Nephron progenitor cell (in vitro differentiated cells): ENCODE measurements at regions not wholly inside any gene's neighbourhood (a gene's known extent, or its start where the extent isn't known, plus 50 kb on each side); places are given as distances from the start of the nearest gene placed in this dataset.
A peak's percentile ranks its signal among the peaks of the same experiment; 100 is the strongest.

Experiments
- DNase-seq: peaks from one replicate; pipeline ENCODE4 v3.0.0; 2021
- H3K27ac Mint-ChIP-seq: 2 replicates; pipeline ENCODE4 v1.8.0; 2021; ENCODE audit warnings: mild to moderate bottlenecking, moderate library complexity, mixed read lengths
- H3K27me3 Mint-ChIP-seq: 2 replicates; pipeline ENCODE4 v1.8.0; 2021; ENCODE audit warnings: mild to moderate bottlenecking, low read depth, mixed read lengths; ENCODE audit not compliant: poor library complexity
- H3K36me3 Mint-ChIP-seq: 2 replicates; pipeline ENCODE4 v1.8.0; 2021; ENCODE audit warnings: low read depth, mixed read lengths
- H3K4me1 Mint-ChIP-seq: 2 replicates; pipeline ENCODE4 v1.8.0; 2021; ENCODE audit warnings: mixed read lengths
- H3K4me3 Mint-ChIP-seq: 2 replicates; pipeline ENCODE4 v1.8.0; 2021; ENCODE audit warnings: mild to moderate bottlenecking, moderate library complexity, mixed read lengths
- H3K9me3 Mint-ChIP-seq: 2 replicates; pipeline ENCODE4 v1.8.0; 2021; ENCODE audit warnings: mild to moderate bottlenecking, moderate library complexity, mixed read lengths
- TF ChIP-seq, protein P1 (sequence below): fragments of 200-600 bp; sonication (generic); IDR thresholded peaks from 2 replicates; pipeline ENCODE4 v1.5.0; 2021; ENCODE audit warnings: antibody characterized with exemption

DNA sequence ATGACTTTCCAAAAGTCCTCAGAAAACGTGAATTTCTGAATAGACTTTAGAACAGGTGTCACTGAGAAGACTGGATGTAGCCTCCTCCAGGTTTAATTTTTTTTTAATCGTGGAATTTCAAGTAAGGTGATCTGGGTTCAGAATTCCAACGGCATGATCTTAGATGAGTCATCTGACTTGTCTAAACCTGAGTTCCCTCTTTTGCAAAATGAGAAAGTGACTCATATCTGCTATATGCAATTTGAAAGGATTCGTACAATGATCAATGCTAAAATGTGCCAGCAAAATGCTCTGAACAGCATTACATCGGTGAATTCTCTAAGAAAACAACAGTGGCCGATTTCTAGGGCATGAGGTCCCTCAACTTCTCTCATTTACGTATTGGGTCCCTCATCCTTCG is 69.1 kb upstream of the ZNF516 start:
- H3K36me3 Mint-ChIP-seq, result peaks cover 17% of the 10 kb centered on the region
- no peak overlapping the region for H3K27ac Mint-ChIP-seq
- no peak overlapping the region for H3K4me3 Mint-ChIP-seq
- DNase-seq, result no peak
- peaks cover 8% of the 10 kb centered on the region for H3K27me3 Mint-ChIP-seq
- TF ChIP-seq, protein P1, sequence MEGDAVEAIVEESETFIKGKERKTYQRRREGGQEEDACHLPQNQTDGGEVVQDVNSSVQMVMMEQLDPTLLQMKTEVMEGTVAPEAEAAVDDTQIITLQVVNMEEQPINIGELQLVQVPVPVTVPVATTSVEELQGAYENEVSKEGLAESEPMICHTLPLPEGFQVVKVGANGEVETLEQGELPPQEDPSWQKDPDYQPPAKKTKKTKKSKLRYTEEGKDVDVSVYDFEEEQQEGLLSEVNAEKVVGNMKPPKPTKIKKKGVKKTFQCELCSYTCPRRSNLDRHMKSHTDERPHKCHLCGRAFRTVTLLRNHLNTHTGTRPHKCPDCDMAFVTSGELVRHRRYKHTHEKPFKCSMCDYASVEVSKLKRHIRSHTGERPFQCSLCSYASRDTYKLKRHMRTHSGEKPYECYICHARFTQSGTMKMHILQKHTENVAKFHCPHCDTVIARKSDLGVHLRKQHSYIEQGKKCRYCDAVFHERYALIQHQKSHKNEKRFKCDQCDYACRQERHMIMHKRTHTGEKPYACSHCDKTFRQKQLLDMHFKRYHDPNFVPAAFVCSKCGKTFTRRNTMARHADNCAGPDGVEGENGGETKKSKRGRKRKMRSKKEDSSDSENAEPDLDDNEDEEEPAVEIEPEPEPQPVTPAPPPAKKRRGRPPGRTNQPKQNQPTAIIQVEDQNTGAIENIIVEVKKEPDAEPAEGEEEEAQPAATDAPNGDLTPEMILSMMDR, result no peak
- H3K4me1 Mint-ChIP-seq, result peaks cover 50% of the 10 kb centered on the region
- peaks cover 44% of the 10 kb centered on the region for H3K9me3 Mint-ChIP-seq

DNA sequence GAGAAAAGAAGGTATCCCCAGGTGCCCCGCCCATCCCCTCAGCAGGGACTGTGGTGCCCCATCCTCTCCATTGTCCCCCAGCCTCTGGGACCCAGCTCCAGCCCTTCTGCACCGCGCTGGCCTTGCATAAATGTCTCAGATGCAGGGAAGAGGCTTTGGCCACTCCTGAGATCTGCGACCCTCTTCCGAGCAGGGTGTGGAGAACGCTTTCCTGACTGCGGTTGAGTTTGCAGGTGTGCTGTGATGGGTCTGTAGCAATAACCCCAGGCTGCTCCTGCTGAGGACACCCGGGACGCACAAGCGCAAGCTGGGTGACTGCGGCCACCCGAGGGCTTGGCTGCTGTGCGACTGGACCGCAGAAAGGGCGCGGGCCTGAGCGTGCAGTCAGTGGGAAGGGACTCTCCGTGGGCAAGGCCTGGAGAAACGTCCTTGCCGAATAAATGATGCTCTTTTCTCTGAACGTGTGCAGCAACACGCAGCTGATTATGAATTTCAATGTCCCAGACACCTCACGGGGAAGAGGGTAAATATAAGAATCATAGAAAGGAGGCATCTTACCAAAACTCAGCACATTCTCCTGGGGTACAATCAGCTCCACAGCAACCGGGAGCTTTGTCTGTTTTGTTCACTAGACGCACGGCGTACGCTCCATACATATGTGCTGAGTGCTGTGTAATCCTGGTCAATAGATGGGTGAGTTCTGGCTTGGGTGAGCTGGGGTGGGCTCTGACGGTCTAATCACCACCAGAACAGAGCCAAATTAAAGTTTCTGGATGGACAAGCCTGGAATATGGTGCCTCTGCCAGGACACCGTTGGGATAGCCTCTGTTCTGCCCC is 67.5 kb upstream of the ZNF516 start:
- Mint-ChIP-seq H3K9me3 (peaks cover 52% of the 10 kb centered on the region), H3K36me3 (peaks cover 30% of the 10 kb centered on the region), H3K4me3 (no peak overlapping the region), H3K27ac (no peak overlapping the region), H3K27me3 (peaks cover 15% of the 10 kb centered on the region), H3K4me1 (peaks cover 42% of the 10 kb centered on the region)
- TF ChIP-seq, protein P1, result no peak
- DNase-seq, result no peak

DNA sequence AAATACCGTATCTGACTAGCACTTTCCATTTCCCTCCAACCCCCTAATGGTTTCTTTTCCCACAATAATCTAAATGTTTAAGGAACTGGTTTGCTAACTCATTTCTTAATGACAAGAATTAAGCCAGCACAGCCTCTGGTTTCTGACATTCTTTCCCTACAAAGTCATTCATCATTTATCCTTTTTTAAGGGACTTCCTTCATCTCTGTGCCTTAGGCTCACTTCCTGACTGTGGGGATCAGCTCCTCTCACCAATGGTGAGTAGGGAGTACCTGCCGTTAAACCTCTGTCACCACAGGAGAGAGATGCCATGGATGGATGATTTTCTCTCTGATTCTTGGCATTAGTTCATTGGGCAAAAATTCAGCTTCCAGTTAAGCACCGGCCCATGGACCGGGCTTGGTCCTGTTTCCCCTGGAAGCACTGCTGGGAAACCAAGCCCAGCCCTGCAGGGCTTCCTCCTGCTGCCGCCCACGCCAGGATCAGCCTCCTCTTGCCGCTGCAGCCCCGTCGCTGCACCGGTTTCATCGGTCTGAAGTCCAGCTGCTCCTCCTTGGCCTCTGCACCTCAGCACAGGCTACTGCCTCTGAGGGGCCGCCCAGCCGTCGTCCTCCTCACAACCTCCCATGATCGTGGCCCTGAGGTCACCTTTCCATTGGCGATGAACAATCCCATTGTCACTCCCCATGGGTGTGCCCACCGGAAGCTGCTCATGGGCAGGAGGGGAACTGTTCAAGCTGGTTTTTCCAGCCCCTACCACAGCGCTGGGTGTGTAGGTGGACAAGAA is 64.0 kb upstream of the ZNF516 start:
- TF ChIP-seq, protein P1, result no peak
- Mint-ChIP-seq H3K27ac (peak overlapping the region; percentile 51), H3K27me3 (peaks cover 11% of the 10 kb centered on the region), H3K36me3 (peaks cover 30% of the 10 kb centered on the region), H3K4me3 (no peak overlapping the region), H3K4me1 (peaks cover 13% of the 10 kb centered on the region), H3K9me3 (peaks cover 26% of the 10 kb centered on the region)
- no peak for DNase-seq

DNA sequence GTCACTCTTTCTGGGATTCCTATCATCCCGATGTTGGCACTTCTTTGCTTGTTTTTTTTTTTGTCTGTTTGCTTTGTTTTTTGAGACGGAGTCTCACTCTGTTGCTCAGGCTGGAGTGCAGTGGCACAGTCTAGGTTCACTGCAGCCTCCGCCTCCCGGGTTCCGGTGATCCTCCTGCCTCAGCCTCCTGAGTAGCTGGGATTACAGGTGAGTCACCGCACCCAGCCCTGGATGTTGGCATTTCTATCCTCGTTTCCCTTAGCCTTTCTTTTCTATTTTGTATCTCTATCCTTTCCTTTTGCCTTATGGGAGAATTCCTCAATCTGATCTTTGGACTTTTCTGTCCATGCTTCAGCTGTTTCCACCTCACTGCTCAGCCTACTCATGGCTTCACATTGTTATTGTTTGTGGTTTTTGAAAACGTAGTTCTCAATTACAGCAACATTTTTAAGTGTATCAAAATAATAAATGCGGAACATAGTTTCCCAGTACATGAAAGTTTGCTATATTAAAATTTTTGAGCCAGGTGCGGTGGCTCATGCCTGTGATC is 62.1 kb upstream of the ZNF516 start:
- no peak overlapping the region for H3K4me3 Mint-ChIP-seq
- H3K27ac Mint-ChIP-seq, result no peak overlapping the region
- TF ChIP-seq, protein P1, result no peak
- H3K27me3 Mint-ChIP-seq, result peaks cover 15% of the 10 kb centered on the region
- peaks cover 30% of the 10 kb centered on the region for H3K36me3 Mint-ChIP-seq
- no peak for DNase-seq
- H3K9me3 Mint-ChIP-seq, result peaks cover 12% of the 10 kb centered on the region
- peaks cover 13% of the 10 kb centered on the region for H3K4me1 Mint-ChIP-seq

DNA sequence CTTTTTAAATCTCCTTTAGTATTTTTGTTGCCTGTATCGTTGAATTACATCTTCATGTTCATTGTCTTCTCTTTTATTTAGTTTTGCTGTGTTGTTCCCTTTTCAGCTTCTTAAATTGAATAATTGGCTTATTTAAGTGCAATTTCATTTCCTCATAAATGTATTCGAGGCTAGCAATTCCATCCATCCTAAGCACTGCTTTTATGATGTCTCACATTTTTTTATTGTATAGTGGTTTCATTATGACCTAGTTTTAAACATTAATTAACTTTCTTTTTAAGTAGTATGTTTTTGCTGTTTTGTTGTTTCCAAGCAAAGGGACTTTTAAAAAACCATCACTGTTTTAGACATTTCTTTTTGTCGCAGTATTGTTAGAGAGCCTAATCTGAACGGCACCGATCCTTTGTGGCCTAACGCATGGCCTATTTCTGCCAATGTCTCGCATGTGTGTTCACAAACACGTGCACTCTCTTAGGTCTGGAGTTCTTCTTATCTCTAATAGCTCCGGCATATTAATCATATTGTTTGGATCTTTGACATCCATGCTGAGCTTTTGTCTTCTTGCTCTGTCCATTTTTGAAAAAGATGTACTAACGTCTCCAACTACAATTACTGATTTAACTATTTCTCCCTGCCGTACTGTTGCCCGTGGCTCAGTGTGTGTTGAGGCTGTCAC is 59.6 kb upstream of the ZNF516 start:
- no peak for DNase-seq
- H3K36me3 Mint-ChIP-seq, result peaks cover 23% of the 10 kb centered on the region
- peaks cover 13% of the 10 kb centered on the region for H3K9me3 Mint-ChIP-seq
- no peak overlapping the region for H3K27ac Mint-ChIP-seq
- TF ChIP-seq, protein P1, result no peak
- peaks cover 9% of the 10 kb centered on the region for H3K4me1 Mint-ChIP-seq
- no peak overlapping the region for H3K4me3 Mint-ChIP-seq
- peaks cover 15% of the 10 kb centered on the region for H3K27me3 Mint-ChIP-seq
